Activated T-cell treated with anti-CD3 and anti-CD28 coated beads, Interleukin-2, amount 50 U/mL, for 4 hours (primary cell): ENCODE measurements at regions not wholly inside any gene's neighbourhood (a gene's known extent, or its start where the extent isn't known, plus 50 kb on each side); places are given as distances from the start of the nearest gene placed in this dataset.
"Not testable (repeated sequence)": the region's sequence is repeated elsewhere in the genome, so short reads cannot be mapped to it uniquely, and the experiment has no call there.

Experiments
- ATAC-seq, 2 donors: fragments of 200-7000 bp; cut with Tn5 transposase; one replicate each; pipeline ENCODE4 v1.10.0; 2021
- DNase-seq: peaks from one replicate; pipeline ENCODE4 v3.0.0-alpha.2; 2020
- H3K27me3 Mint-ChIP-seq: one replicate; pipeline ENCODE4 v1.8.0; 2021; ENCODE audit warnings: low read depth, mixed read lengths
- H3K36me3 Mint-ChIP-seq: one replicate; pipeline ENCODE4 v1.8.0; 2022; ENCODE audit warnings: mixed read lengths; ENCODE audit not compliant: insufficient read depth
- H3K4me1 Mint-ChIP-seq: one replicate; pipeline ENCODE4 v1.8.0; 2021; ENCODE audit warnings: low read depth, mixed read lengths
- H3K4me3 Mint-ChIP-seq: one replicate; pipeline ENCODE4 v1.8.0; 2021; ENCODE audit warnings: mild to moderate bottlenecking, moderate library complexity, mixed read lengths
- H3K9me3 Mint-ChIP-seq: one replicate; pipeline ENCODE4 v1.8.0; 2021; ENCODE audit warnings: mixed read lengths

GRCh38 chr10:47711428-47711827, 52.0 kb downstream of the SYT15B start:
- not testable (repeated sequence) for H3K36me3 Mint-ChIP-seq

GRCh38 chr10:47710443-47710842, 52.9 kb downstream of the SYT15B start:
- ATAC-seq, H3K9me3 Mint-ChIP-seq, H3K36me3 Mint-ChIP-seq, H3K4me1 Mint-ChIP-seq, H3K4me3 Mint-ChIP-seq, H3K27me3 Mint-ChIP-seq, DNase-seq: not testable (repeated sequence)

More at GRCh38 chr10:47711428-47711827, 52.0 kb downstream of the SYT15B start:
- not testable (repeated sequence) for ATAC-seq, H3K4me1 Mint-ChIP-seq, DNase-seq, H3K4me3 Mint-ChIP-seq, H3K9me3 Mint-ChIP-seq, H3K27me3 Mint-ChIP-seq

- peak overlapping the region; percentile 60 for H3K4me3 Mint-ChIP-seq
- H3K4me1 Mint-ChIP-seq, H3K36me3 Mint-ChIP-seq, H3K9me3 Mint-ChIP-seq, H3K27me3 Mint-ChIP-seq: not testable (repeated sequence)
- peak; percentile 98 for ATAC-seq
- peak; percentile 68 for DNase-seq
Observed at GRCh38 chr10:47705698-47706414, 57.5 kb downstream of the SYT15B start.

- ATAC-seq, H3K36me3 Mint-ChIP-seq, H3K4me3 Mint-ChIP-seq, H3K4me1 Mint-ChIP-seq, H3K9me3 Mint-ChIP-seq, DNase-seq, H3K27me3 Mint-ChIP-seq: not testable (repeated sequence)
Observed at GRCh38 chr10:47701285-47701684, 62.1 kb downstream of the SYT15B start.

- H3K4me1 Mint-ChIP-seq, H3K4me3 Mint-ChIP-seq, H3K9me3 Mint-ChIP-seq, ATAC-seq, DNase-seq, H3K27me3 Mint-ChIP-seq, H3K36me3 Mint-ChIP-seq: not testable (repeated sequence)
Observed at GRCh38 chr10:47699854-47700253, 63.5 kb downstream of the SYT15B start.

- not testable (repeated sequence) for ATAC-seq, DNase-seq, H3K27me3 Mint-ChIP-seq, H3K4me3 Mint-ChIP-seq, H3K4me1 Mint-ChIP-seq, H3K36me3 Mint-ChIP-seq, H3K9me3 Mint-ChIP-seq
Observed at GRCh38 chr10:47696170-47696569, 67.2 kb downstream of the SYT15B start.

- not testable (repeated sequence) for ATAC-seq, H3K4me1 Mint-ChIP-seq, H3K27me3 Mint-ChIP-seq, DNase-seq, H3K9me3 Mint-ChIP-seq, H3K36me3 Mint-ChIP-seq, H3K4me3 Mint-ChIP-seq
Observed at GRCh38 chr10:47695149-47695548, 68.2 kb downstream of the SYT15B start.

- not testable (repeated sequence) for H3K4me3 Mint-ChIP-seq, ATAC-seq, H3K27me3 Mint-ChIP-seq, DNase-seq, H3K36me3 Mint-ChIP-seq, H3K9me3 Mint-ChIP-seq, H3K4me1 Mint-ChIP-seq
Observed at GRCh38 chr10:47690304-47690703, 73.1 kb downstream of the SYT15B start.

- H3K27me3 Mint-ChIP-seq, DNase-seq: not testable (repeated sequence)
Observed at GRCh38 chr10:47683826-47684475, 79.4 kb downstream of the SYT15B start.

GRCh38 chr10:47681638-47681990, 81.8 kb downstream of the SYT15B start:
- not testable (repeated sequence) for H3K9me3 Mint-ChIP-seq, H3K36me3 Mint-ChIP-seq, ATAC-seq, H3K27me3 Mint-ChIP-seq, H3K4me1 Mint-ChIP-seq, DNase-seq, H3K4me3 Mint-ChIP-seq

More at GRCh38 chr10:47683826-47684475, 79.4 kb downstream of the SYT15B start:
- H3K36me3 Mint-ChIP-seq, H3K9me3 Mint-ChIP-seq, ATAC-seq, H3K4me3 Mint-ChIP-seq, H3K4me1 Mint-ChIP-seq: not testable (repeated sequence)

- not testable (repeated sequence) for H3K4me3 Mint-ChIP-seq, H3K27me3 Mint-ChIP-seq, H3K4me1 Mint-ChIP-seq, H3K36me3 Mint-ChIP-seq, DNase-seq, ATAC-seq, H3K9me3 Mint-ChIP-seq
Observed at GRCh38 chr10:47680848-47681637, 82.3 kb downstream of the SYT15B start.

GRCh38 chr10:47676102-47676501, 87.3 kb downstream of the SYT15B start:
- not testable (repeated sequence) for H3K4me3 Mint-ChIP-seq, H3K4me1 Mint-ChIP-seq, DNase-seq, ATAC-seq, H3K9me3 Mint-ChIP-seq, H3K36me3 Mint-ChIP-seq, H3K27me3 Mint-ChIP-seq

GRCh38 chr10:47675577-47675976, 87.8 kb downstream of the SYT15B start:
- H3K9me3 Mint-ChIP-seq, ATAC-seq, H3K4me1 Mint-ChIP-seq, DNase-seq, H3K27me3 Mint-ChIP-seq, H3K36me3 Mint-ChIP-seq, H3K4me3 Mint-ChIP-seq: not testable (repeated sequence)

GRCh38 chr10:47673128-47673527, 90.3 kb downstream of the SYT15B start:
- not testable (repeated sequence) for H3K9me3 Mint-ChIP-seq, ATAC-seq, H3K27me3 Mint-ChIP-seq, H3K36me3 Mint-ChIP-seq, DNase-seq, H3K4me1 Mint-ChIP-seq, H3K4me3 Mint-ChIP-seq

GRCh38 chr10:47670857-47671256, 92.5 kb downstream of the SYT15B start:
- H3K4me3 Mint-ChIP-seq, H3K9me3 Mint-ChIP-seq: not testable (repeated sequence)
- H3K27me3 Mint-ChIP-seq: peaks cover 14% of the 10 kb centered on the region

More at GRCh38 chr10:47670857-47671256, 92.5 kb downstream of the SYT15B start:
- H3K36me3 Mint-ChIP-seq, DNase-seq, ATAC-seq, H3K4me1 Mint-ChIP-seq: not testable (repeated sequence)
